HG03460 (cell line): ENCODE measurements at regions not wholly inside any gene's neighbourhood (a gene's known extent, or its start where the extent isn't known, plus 50 kb on each side); places are given as distances from the start of the nearest gene placed in this dataset.
"Not testable (repeated sequence)": the region's sequence is repeated elsewhere in the genome, so short reads cannot be mapped to it uniquely, and the experiment has no call there.

Experiments used
- ATAC-seq: cut with Tn5 transposase; IDR thresholded peaks from one replicate; pipeline ENCODE4 v1.9.1; 2021; ENCODE audit not compliant: unreplicated experiment

- ATAC-seq = no peak
Measured at GRCh38 chr6:164097056-164097455, 682.5 kb downstream of the QKI start.

GRCh38 chr6:164095056-164095455, 680.5 kb downstream of the QKI start:
- no peak for ATAC-seq

- ATAC-seq = no peak
Measured at GRCh38 chr6:164087870-164088269, 673.4 kb downstream of the QKI start.

- ATAC-seq = no peak
Measured at GRCh38 chr6:164087211-164087610, 672.7 kb downstream of the QKI start.

- no peak for ATAC-seq
Measured at GRCh38 chr6:164086076-164086887, 671.8 kb downstream of the QKI start.

GRCh38 chr6:164085091-164086075, 670.9 kb downstream of the QKI start:
- ATAC-seq = no peak

GRCh38 chr6:164079275-164079600, 664.7 kb downstream of the QKI start:
- no peak for ATAC-seq

- no peak for ATAC-seq
Measured at GRCh38 chr6:164078532-164079274, 664.2 kb downstream of the QKI start.

- not testable (repeated sequence) for ATAC-seq
Measured at GRCh38 chr6:164076818-164077532, 662.5 kb downstream of the QKI start.

GRCh38 chr6:164075981-164076615, 661.6 kb downstream of the QKI start:
- no peak for ATAC-seq

GRCh38 chr6:164072240-164072666, 657.7 kb downstream of the QKI start:
- ATAC-seq = no peak

- ATAC-seq = no peak
Measured at GRCh38 chr6:164069350-164069990, 655.0 kb downstream of the QKI start.

- no peak for ATAC-seq
Measured at GRCh38 chr6:164068527-164068926, 654.0 kb downstream of the QKI start.

GRCh38 chr6:164066766-164067165, 652.2 kb downstream of the QKI start:
- no peak for ATAC-seq

GRCh38 chr6:164066335-164066734, 651.8 kb downstream of the QKI start:
- no peak for ATAC-seq

GRCh38 chr6:164063346-164063745, 648.8 kb downstream of the QKI start:
- no peak for ATAC-seq

GRCh38 chr6:164062872-164063271, 648.4 kb downstream of the QKI start:
- no peak for ATAC-seq

GRCh38 chr6:164057876-164058275, 643.4 kb downstream of the QKI start:
- ATAC-seq = no peak

- no peak for ATAC-seq
Measured at GRCh38 chr6:164051427-164051826, 636.9 kb downstream of the QKI start.
